ENCODE measurements at regions not wholly inside any gene's neighbourhood (a gene's known extent, or its start where the extent isn't known, plus 50 kb on each side); places are given as distances from the start of the nearest gene placed in this dataset.

DNA sequence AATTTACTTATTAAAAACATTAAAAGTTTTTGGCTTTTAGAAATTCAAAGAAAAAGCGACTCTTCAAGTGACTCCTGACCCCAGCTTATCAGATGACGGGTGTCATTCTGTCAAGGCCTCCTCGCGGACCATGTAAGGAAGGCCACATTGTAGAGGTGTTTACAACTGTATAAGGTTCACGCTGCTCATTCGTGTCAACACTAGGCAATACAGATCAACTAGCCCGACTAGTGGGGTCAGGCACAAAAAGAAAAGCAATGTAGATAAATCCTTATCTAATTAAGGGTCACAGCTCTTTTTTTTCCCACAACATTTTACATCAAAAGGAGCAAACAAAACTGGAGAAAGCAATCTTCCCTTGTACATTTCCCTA is 207.5 kb upstream of the NR2F2 start:
- H3K27ac ChIP-seq = no peak overlapping the region
- no peaks in the 10 kb centered on the region for H3K36me3 ChIP-seq
- H3K27me3 ChIP-seq = no peaks in the 10 kb centered on the region
- H3K4me1 ChIP-seq = no peaks in the 10 kb centered on the region
- H3K9me3 ChIP-seq = no peaks in the 10 kb centered on the region
- H3K4me2 ChIP-seq = no peak overlapping the region
- H3K9ac ChIP-seq = no peak overlapping the region
- no peak for TF ChIP-seq Cebpa-rat (IDR thresholded peaks at IDR 0.05)
- H4K20me1 ChIP-seq = no peaks in the 10 kb centered on the region
- no peak overlapping the region for H3K4me3 ChIP-seq

DNA sequence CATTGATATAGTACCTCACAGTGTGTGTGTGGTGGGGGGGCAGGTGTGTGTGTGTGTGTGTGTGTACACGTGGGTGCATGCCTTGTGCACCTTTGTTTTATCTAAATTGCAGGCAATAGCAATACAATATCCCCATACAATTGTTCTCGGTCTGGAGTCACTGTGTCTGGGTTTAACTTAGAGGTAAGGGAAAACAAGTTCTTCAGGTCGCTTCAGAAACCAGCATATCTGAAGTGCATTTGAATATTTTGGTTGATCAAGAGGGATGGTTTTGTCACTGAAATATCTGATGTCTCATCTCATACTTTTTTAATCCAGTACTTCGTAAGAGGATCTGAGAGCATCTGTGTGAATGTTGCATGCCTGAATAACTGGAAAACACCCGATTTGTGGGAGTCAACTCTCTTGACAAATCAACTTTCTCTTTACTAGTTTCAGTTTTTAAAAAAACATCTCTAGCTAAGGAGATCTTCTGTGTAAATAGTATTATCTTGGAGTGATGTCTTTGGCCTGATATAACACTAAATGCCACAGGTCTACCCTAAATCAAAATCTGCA is 206.8 kb upstream of the NR2F2 start:
- no peak for TF ChIP-seq Cebpa-rat (IDR thresholded peaks at IDR 0.05)
- H3K4me3 ChIP-seq = no peak overlapping the region
- no peaks in the 10 kb centered on the region for H3K36me3 ChIP-seq
- no peak overlapping the region for H3K27ac ChIP-seq
- no peak overlapping the region for H3K9ac ChIP-seq
- no peaks in the 10 kb centered on the region for H3K27me3 ChIP-seq
- H4K20me1 ChIP-seq = no peaks in the 10 kb centered on the region
- H3K9me3 ChIP-seq = no peaks in the 10 kb centered on the region
- H3K4me2 ChIP-seq = no peak overlapping the region
- no peaks in the 10 kb centered on the region for H3K4me1 ChIP-seq

DNA sequence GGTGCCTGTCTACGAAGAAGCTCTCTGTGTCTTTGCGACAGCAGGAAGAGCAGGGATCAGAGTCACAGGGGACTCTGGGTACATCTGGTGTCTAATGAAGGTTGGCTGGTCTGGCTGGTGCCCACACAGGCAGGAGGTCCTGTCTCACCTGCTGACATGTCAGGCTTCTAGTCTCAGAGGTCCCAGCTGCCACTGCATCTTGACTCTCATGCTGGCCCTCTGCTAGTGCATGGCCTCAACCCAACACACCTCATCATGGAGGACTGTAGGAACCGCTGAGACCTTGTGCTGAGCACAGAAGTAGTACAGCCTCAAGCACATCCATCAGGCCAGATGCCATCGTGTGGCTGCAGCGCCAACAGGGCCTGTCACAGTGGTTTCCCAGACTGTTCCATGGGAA is 206.1 kb upstream of the NR2F2 start:
- H3K9ac ChIP-seq = no peak overlapping the region
- H3K27me3 ChIP-seq = no peaks in the 10 kb centered on the region
- H3K36me3 ChIP-seq = no peaks in the 10 kb centered on the region
- no peak overlapping the region for H3K27ac ChIP-seq
- no peak overlapping the region for H3K4me2 ChIP-seq
- no peaks in the 10 kb centered on the region for H3K9me3 ChIP-seq
- H3K4me1 ChIP-seq = no peaks in the 10 kb centered on the region
- no peaks in the 10 kb centered on the region for H4K20me1 ChIP-seq
- no peak for TF ChIP-seq Cebpa-rat (IDR thresholded peaks at IDR 0.05)
- no peak overlapping the region for H3K4me3 ChIP-seq

DNA sequence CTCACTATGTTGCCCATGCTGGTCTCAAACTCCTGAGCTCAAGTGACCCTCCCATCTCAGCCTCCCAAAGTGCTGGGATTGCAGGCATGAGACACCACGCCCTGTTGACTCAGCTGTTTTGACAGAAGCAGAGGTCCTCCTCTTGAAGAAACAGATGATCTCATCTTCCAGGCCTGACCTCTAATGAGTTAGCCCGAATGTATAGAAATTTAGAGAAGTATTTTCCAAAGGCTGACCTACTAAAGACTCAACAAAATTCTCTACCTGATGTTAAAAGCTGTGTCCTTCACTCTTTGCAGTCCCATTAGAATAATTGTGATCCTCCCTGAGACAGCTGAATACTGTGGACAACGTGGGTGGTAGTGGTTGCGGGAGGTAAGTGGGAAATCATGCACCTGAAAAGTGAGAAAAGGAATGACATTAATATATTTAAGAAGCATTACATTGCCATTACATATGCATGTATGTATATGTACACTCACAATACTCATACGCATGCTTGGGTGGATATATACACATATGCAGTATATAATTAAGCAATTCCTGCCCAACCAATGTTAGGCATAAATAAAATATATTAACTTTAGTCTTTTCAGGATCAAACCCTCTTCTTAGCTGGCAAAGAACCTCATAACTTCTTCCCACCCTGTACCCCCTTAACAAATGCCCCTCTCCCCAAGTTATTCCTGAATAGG is 204.6 kb upstream of the NR2F2 start:
- no peak overlapping the region for H3K4me2 ChIP-seq
- no peaks in the 10 kb centered on the region for H3K9me3 ChIP-seq
- H3K4me3 ChIP-seq = no peak overlapping the region
- H3K27me3 ChIP-seq = no peaks in the 10 kb centered on the region
- H3K27ac ChIP-seq = no peak overlapping the region
- H4K20me1 ChIP-seq = no peaks in the 10 kb centered on the region
- no peak for TF ChIP-seq Cebpa-rat (IDR thresholded peaks at IDR 0.05)
- no peak overlapping the region for H3K9ac ChIP-seq
- no peaks in the 10 kb centered on the region for H3K4me1 ChIP-seq
- H3K36me3 ChIP-seq = no peaks in the 10 kb centered on the region

DNA sequence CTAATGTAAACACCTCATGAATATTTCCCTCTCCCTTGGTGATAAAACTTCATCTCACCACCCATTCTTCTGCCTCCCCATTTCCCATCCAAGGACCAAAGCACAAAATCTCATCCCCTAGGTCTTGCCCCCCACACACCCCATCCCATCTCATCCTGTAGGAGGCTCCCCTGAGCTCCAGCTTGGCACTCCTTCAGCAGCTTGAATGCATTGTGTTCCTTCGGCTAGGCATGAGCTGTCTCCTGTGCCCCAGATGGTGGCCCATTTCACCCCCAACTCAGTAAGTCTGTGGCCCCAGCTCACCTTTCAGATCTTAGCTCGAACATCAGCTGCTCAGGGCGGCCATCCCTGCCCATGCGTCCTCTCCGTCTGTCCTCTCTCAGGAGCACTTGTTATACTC is 203.6 kb upstream of the NR2F2 start:
- no peak overlapping the region for H3K27ac ChIP-seq
- H3K4me2 ChIP-seq = no peak overlapping the region
- H4K20me1 ChIP-seq = no peaks in the 10 kb centered on the region
- H3K9me3 ChIP-seq = no peaks in the 10 kb centered on the region
- no peaks in the 10 kb centered on the region for H3K27me3 ChIP-seq
- TF ChIP-seq Cebpa-rat (IDR thresholded peaks at IDR 0.05) = no peak
- no peaks in the 10 kb centered on the region for H3K4me1 ChIP-seq
- no peak overlapping the region for H3K9ac ChIP-seq
- no peaks in the 10 kb centered on the region for H3K36me3 ChIP-seq
- H3K4me3 ChIP-seq = no peak overlapping the region

DNA sequence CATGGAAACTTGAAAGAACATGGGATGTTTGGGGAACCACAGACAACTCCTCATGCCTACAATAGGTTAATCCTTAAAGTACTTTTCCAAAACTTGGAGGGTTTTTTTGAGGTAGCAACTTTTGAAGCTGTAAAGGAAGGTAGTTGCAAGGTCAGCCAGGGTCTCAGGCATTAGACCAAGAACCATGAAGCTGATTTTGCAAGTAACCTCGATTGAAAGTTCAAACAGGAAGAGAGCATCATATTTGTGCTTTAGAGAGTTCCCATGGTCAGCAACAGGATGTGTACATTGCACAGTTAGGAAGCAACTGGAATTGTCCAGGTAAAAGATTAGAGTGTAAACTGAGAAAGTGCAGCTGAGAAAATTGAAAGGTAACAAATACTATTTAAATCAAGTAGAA is 199.8 kb upstream of the NR2F2 start:
- Histone ChIP-seq H3K4me1 (no peaks in the 10 kb centered on the region), H3K4me3 (no peak overlapping the region), H3K4me2 (no peak overlapping the region), H3K27me3 (no peaks in the 10 kb centered on the region), H3K27ac (no peak overlapping the region), H3K9me3 (no peaks in the 10 kb centered on the region), H3K36me3 (no peaks in the 10 kb centered on the region), H4K20me1 (no peaks in the 10 kb centered on the region), H3K9ac (no peak overlapping the region)
- no peak for TF ChIP-seq Cebpa-rat (IDR thresholded peaks at IDR 0.05)

DNA sequence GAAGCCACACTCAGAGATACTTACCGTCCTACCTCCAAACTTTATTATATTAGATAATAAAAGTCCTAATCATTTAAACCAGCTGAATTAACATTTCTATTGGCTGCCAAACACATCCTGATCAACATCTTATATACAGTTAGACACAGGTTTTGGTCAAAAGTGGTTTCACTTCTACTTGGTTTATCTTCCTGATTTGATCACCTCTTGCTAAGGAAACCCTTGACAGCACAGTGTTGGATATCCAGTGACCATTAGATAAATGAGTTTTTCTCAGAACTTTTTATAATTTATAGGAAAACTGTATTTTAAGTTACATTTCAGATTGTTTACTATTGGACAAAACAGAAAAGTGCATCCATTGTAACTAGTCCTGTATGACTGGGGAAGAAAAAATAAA is 198.4 kb upstream of the NR2F2 start:
- no peak for TF ChIP-seq Cebpa-rat (IDR thresholded peaks at IDR 0.05)
- H3K27me3 ChIP-seq = no peaks in the 10 kb centered on the region
- no peaks in the 10 kb centered on the region for H3K36me3 ChIP-seq
- no peak overlapping the region for H3K9ac ChIP-seq
- H3K4me1 ChIP-seq = no peaks in the 10 kb centered on the region
- H3K9me3 ChIP-seq = no peaks in the 10 kb centered on the region
- H3K27ac ChIP-seq = no peak overlapping the region
- no peak overlapping the region for H3K4me3 ChIP-seq
- H3K4me2 ChIP-seq = no peak overlapping the region
- H4K20me1 ChIP-seq = no peaks in the 10 kb centered on the region

DNA sequence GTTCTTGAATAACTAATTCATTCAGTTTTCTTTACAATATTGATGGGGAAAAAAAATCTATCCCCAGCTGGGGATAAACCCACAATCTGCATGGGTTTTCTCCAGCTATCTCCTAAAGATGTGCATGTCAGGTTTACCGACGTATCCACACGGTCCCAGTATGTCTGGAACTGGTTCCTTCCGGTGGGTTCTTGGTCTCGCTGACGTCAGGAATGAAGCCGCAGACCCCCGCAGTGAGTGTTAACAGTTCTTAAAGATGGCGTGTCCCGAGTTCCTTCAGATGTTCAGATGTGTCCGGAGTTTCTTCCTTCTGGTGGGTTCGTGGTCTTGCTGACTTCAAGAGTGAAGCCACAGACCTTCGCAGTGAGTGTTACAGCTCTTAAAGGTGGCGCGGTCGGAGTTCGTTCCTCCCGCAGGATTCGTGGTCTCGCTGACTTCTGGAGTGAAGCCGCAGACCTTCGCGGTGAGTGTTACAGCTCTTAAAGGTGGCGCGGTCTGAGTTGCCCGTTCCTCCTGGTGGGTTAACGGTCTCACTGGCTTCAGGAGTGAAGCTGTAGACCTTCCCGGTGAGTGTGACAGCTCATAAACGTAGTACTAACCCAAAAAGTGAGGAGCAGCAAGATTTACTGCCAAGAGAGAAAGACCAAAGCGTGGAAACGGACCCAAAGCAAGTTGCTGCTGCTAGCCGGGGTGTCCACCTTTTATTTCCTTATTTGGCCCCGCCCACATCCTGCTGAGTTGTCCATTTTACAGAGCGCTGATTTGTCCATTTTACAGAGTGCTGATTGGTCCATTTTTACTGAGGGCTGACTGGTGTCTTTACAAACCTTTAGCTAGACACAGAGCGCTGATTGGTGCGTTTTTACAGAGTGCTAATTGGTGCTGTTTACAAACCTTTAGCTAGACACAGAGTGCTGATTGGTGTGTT is 195.1 kb upstream of the NR2F2 start:
- Histone ChIP-seq H3K9me3 (peaks cover 5% of the 10 kb centered on the region), H3K27me3 (no peaks in the 10 kb centered on the region)
- TF ChIP-seq Cebpa-rat (IDR thresholded peaks at IDR 0.05) = no peak

DNA sequence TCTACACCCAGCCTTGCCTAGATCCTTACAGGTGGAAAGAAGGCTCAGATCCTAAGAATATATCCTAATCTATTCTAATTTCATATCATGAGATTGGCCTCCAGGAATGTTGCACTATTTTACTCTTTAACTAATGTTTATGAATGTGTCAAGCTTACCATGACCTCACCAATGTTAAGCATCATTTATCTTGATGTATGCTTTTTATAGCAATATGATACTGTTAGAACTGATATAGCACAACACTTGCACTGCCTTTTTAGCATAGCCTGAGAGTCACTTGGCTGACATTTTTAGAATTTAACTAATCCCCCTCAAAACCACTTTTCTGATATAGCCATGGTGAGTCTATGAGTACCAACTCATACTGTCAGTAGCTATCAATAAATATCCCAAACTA is 191.5 kb upstream of the NR2F2 start:
- Histone ChIP-seq H3K27ac (no peak overlapping the region), H3K36me3 (no peaks in the 10 kb centered on the region), H3K4me2 (no peak overlapping the region), H4K20me1 (no peaks in the 10 kb centered on the region), H3K4me3 (no peak overlapping the region), H3K9ac (no peak overlapping the region), H3K4me1 (no peaks in the 10 kb centered on the region), H3K27me3 (no peaks in the 10 kb centered on the region), H3K9me3 (peaks cover 11% of the 10 kb centered on the region)
- no peak for TF ChIP-seq Cebpa-rat (IDR thresholded peaks at IDR 0.05)

More for the DNA sequence above, 195.1 kb upstream of the NR2F2 start:
- Histone ChIP-seq H3K4me3 (no peak overlapping the region), H3K4me1 (no peaks in the 10 kb centered on the region), H3K36me3 (no peaks in the 10 kb centered on the region), H4K20me1 (no peaks in the 10 kb centered on the region), H3K9ac (no peak overlapping the region), H3K27ac (no peak overlapping the region), H3K4me2 (no peak overlapping the region)

DNA sequence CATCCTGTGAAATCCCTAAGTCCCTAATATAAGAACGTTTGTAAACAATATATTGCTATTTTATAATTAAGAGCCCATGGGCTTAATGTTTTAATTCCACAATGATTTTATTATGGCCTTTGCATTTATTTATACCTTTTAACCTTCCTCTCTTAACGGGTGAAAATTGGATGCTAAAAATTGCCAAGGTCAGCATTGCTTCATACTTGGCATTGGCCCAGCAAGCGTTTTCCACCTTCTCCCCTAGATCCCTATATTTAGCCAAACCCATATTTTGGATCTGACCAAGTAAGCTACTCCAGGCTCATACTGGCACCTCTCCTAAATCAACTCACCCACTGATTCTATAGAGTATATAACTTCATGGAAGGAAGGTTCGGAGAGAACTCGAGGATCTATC is 188.0 kb upstream of the NR2F2 start:
- Histone ChIP-seq H3K9me3 (peaks cover 11% of the 10 kb centered on the region), H3K4me1 (no peaks in the 10 kb centered on the region), H3K27me3 (no peaks in the 10 kb centered on the region), H4K20me1 (no peaks in the 10 kb centered on the region), H3K4me3 (no peak overlapping the region), H3K27ac (no peak overlapping the region), H3K36me3 (no peaks in the 10 kb centered on the region), H3K4me2 (no peak overlapping the region), H3K9ac (no peak overlapping the region)
- TF ChIP-seq Cebpa-rat (IDR thresholded peaks at IDR 0.05) = no peak

Measured in BLaER1 (cell line).